T-cell (primary cell): ENCODE measurements at regions not wholly inside any gene's neighbourhood (a gene's known extent, or its start where the extent isn't known, plus 50 kb on each side); places are given as distances from the start of the nearest gene placed in this dataset.

Experiments
- ATAC-seq, 4 experiments: fragments of 200-7000 bp in 3 of 4; fragments of 150-1000 bp in 1 of 4; cut with Tn5 transposase; replicated peaks in 1 of 4; 1 replicate in 3 of 4; 2 replicates in 1 of 4; pipeline ENCODE4 v1.10.0; 2021; ENCODE audit warnings: moderate library complexity in 3 of 4, mild to moderate bottlenecking in 2 of 4, moderate number of reproducible peaks in 1 of 4
- CTCF ChIA-PET, 2 donors: fragments of 300-600 bp; sonication (Branson Sonifier 250); formaldehyde crosslinking; loops; one replicate each; lab custom pipeline; 2022; ENCODE audit warnings: antibody characterized with exemption in 2 of 2; lab: Charles Lee
- POLR2A ChIA-PET, 2 donors: fragments of 300-600 bp; sonication (Branson Sonifier 250); formaldehyde crosslinking; loops; one replicate each; lab custom pipeline; 2022; ENCODE audit warnings: antibody characterized with exemption in 2 of 2; lab: Charles Lee
- DNase-seq, 35 experiments: peaks; one replicate each; pipeline versions ENCODE4 v3.0.0 to v3.0.0-alpha.2; 2013 to 2023
- H3K27ac ChIP-seq: one replicate; pipeline ENCODE4 v1.5.1; 2013; ENCODE audit warnings: low read length
- H3K27me3 ChIP-seq, 2 experiments: replicated peaks in 1 of 2; 1 replicate in 1 of 2; 2 replicates in 1 of 2; pipeline versions ENCODE4 v1.6.1 to v1.7.0; 2013; ENCODE audit warnings: low read length in 1 of 2, mixed read lengths in 1 of 2; ENCODE audit not compliant: control insufficient read depth in 2 of 2, insufficient read depth in 2 of 2; ENCODE audit errors: extremely low read depth in 1 of 2
- H3K36me3 ChIP-seq, 2 donors: 1 replicate in 1 of 2; 2 replicates in 1 of 2; pipeline versions ENCODE4 v1.6.1 to v1.7.0; 2013; ENCODE audit warnings: low read length in 1 of 2; ENCODE audit not compliant: control insufficient read depth in 2 of 2, insufficient read depth in 1 of 2; ENCODE audit errors: extremely low read depth in 1 of 2
- H3K4me1 ChIP-seq, 2 experiments: 1 replicate in 1 of 2; 2 replicates in 1 of 2; pipeline versions ENCODE4 v1.6.1 to v1.7.0; 2013; ENCODE audit warnings: low read length in 2 of 2, mixed read lengths in 1 of 2; ENCODE audit not compliant: insufficient read depth in 2 of 2, control insufficient read depth in 1 of 2; ENCODE audit errors: extremely low read depth in 1 of 2
- H3K4me3 ChIP-seq, 2 donors: 1 replicate in 1 of 2; 2 replicates in 1 of 2; pipeline versions ENCODE4 v1.5.1 to v1.7.0; 2013; ENCODE audit warnings: mild to moderate bottlenecking in 2 of 2, low read length in 1 of 2, moderate library complexity in 1 of 2; ENCODE audit not compliant: control insufficient read depth in 1 of 2; ENCODE audit errors: extremely low read depth in 1 of 2
- H3K9me3 ChIP-seq: 2 replicates; pipeline ENCODE4 v1.7.0; 2013
- H3K27ac Mint-ChIP-seq, 2 donors: one replicate each; pipeline ENCODE4 v1.8.0; 2020 to 2021; ENCODE audit warnings: mild to moderate bottlenecking in 2 of 2, mixed read lengths in 2 of 2
- H3K27me3 Mint-ChIP-seq, 2 donors: one replicate each; pipeline ENCODE4 v1.8.0; 2021 to 2022; ENCODE audit warnings: mixed read lengths in 2 of 2
- H3K36me3 Mint-ChIP-seq: one replicate; pipeline ENCODE4 v1.8.0; 2021; ENCODE audit warnings: mixed read lengths
- H3K4me1 Mint-ChIP-seq, 3 donors: one replicate each; pipeline ENCODE4 v1.8.0; 2020 to 2022; ENCODE audit warnings: mixed read lengths in 3 of 3, mild to moderate bottlenecking in 1 of 3
- H3K4me3 Mint-ChIP-seq, 3 donors: one replicate each; pipeline ENCODE4 v1.8.0; 2020 to 2022; ENCODE audit warnings: mild to moderate bottlenecking in 3 of 3, mixed read lengths in 3 of 3, moderate library complexity in 3 of 3
- H3K9me3 Mint-ChIP-seq, 3 donors: one replicate each; pipeline ENCODE4 v1.8.0; 2020 to 2022; ENCODE audit warnings: mixed read lengths in 3 of 3
- WGBS: methylation state at CpG from one replicate; pipeline ENCODE4 v1.1.5; 2013; ENCODE audit warnings: missing lambda C conversion rate; ENCODE audit not compliant: insufficient coverage; 5-methylcytosine and 5-hydroxymethylcytosine counted together

- Histone ChIP-seq H3K27me3 (peaks cover 3 to 61% of the 10 kb centered on the region in 2 experiments), H3K4me1 (no peaks in the 10 kb centered on the region), H3K27ac (no peak overlapping the region), H3K9me3 (no peaks in the 10 kb centered on the region), H3K4me3 (no peak overlapping the region), H3K36me3 (no peaks in the 10 kb centered on the region)
- ATAC-seq (no peak), DNase-seq (no peak)
- Mint-ChIP-seq H3K4me3 (no peak overlapping the region), H3K27ac (no peak overlapping the region), H3K4me1 (no peaks in the 10 kb centered on the region), H3K36me3 (no peaks in the 10 kb centered on the region), H3K27me3 (peaks cover 55 to 68% of the 10 kb centered on the region in 2 donors), H3K9me3 (no peaks in the 10 kb centered on the region)
- WGBS: 68% methylated on average over 5 of the region's 5 CpGs
- POLR2A ChIA-PET: no interaction called here
- CTCF ChIA-PET: no interaction called here
Measured at GRCh38 chr17:36817483-36818048, 119.7 kb upstream of the LHX1 start.

- Histone ChIP-seq H3K4me3 (no peak overlapping the region), H3K27me3 (peaks cover 3 to 55% of the 10 kb centered on the region in 2 experiments), H3K27ac (no peak overlapping the region), H3K4me1 (no peaks in the 10 kb centered on the region), H3K9me3 (no peaks in the 10 kb centered on the region), H3K36me3 (no peaks in the 10 kb centered on the region)
- H3K4me1 Mint-ChIP-seq: no peaks in the 10 kb centered on the region
- H3K4me3 Mint-ChIP-seq: no peak overlapping the region
- ChIA-PET CTCF (no interaction called here), POLR2A (no interaction called here)
- DNase-seq: no peak
- H3K36me3 Mint-ChIP-seq: no peaks in the 10 kb centered on the region
- no peaks in the 10 kb centered on the region for H3K9me3 Mint-ChIP-seq
- no peak for ATAC-seq
- no peak overlapping the region for H3K27ac Mint-ChIP-seq
- peaks cover 48 to 62% of the 10 kb centered on the region in 2 donors for H3K27me3 Mint-ChIP-seq
- WGBS: 75% methylated on average over 3 of the region's 9 CpGs
Measured at GRCh38 chr17:36818134-36818825, 119.0 kb upstream of the LHX1 start.

DNA sequence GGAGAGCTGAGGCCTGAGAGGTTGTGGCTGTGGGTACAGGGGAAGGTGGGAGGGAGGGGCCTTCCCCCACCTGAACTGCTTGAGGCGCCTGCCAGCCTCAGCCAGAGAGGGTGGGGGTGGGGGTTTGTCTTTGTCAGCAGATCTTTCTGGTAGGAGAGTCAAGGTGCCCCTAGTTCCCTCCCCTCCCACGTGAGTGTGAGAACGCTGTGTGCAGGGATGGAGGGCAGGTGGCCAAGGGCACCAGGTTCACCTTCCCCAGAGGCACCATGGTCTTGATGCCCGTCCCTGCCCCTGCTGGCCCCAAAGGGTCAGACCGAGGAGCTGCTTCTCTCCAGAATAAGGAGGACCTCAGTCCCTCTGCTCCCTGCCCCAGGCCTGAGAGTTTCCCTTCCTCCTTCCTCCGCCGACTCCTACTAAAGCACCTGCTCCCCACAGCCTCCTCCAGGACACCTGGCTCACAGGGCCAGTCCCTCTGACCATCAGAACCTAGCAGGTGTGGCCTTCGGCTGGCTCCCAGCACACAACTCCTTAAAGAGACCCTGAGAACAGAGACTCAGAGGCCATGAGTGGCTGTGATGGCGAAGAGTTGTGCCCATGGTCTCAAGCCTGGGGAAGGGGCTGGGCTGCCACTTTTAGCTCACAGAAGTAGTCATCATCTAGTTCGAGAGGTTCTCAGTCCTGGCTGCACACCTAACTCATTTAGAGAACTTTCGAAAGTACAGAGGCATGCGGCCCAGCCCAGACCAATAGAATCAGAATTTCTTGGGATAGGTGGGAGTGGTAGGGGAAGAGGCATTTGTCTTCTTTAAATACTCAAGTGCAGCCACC, 113.2 kb upstream of the LHX1 start:
- no peak for ATAC-seq
- 80% methylated on average over 5 of the region's 12 CpGs for WGBS
- H3K27ac ChIP-seq: no peak overlapping the region
- Mint-ChIP-seq H3K9me3 (no peaks in the 10 kb centered on the region), H3K27ac (no peak overlapping the region), H3K4me3 (no peak overlapping the region), H3K36me3 (no peaks in the 10 kb centered on the region), H3K27me3 (peaks cover 37 to 68% of the 10 kb centered on the region in 2 donors), H3K4me1 (no peaks in the 10 kb centered on the region)
- no peak overlapping the region for H3K4me3 ChIP-seq
- peaks cover 3 to 55% of the 10 kb centered on the region in 2 experiments for H3K27me3 ChIP-seq
- CTCF ChIA-PET: no interaction called here
- H3K9me3 ChIP-seq: no peaks in the 10 kb centered on the region
- POLR2A ChIA-PET: no interaction called here
- no peak for DNase-seq
- no peaks in the 10 kb centered on the region for H3K36me3 ChIP-seq
- H3K4me1 ChIP-seq: no peaks in the 10 kb centered on the region

DNA sequence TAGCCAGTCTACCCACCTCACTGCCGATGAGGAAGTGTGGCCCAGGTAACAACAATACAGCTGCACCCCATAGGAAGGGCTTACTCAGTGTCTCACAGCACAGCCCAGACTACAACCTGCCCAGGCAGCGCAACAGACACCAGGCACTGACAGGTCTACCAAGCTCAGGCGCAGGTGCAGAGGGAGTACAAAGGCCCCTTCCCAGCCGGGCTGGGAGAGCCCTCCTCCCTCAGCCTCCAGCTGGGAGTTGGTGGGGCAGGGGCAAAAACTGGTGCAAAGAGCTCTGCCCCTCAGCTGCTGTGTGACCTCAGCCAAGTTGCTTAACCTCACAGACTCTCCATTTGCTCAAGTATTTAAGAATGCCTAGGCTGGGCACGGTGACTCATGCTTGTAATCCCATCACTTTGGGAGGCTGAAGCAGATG, 112.6 kb upstream of the LHX1 start:
- Mint-ChIP-seq H3K9me3 (no peaks in the 10 kb centered on the region), H3K4me3 (no peak overlapping the region), H3K36me3 (no peaks in the 10 kb centered on the region), H3K27me3 (peaks cover 37 to 62% of the 10 kb centered on the region in 2 donors), H3K4me1 (no peaks in the 10 kb centered on the region), H3K27ac (no peak overlapping the region)
- Histone ChIP-seq H3K9me3 (no peaks in the 10 kb centered on the region), H3K27me3 (peaks cover 0 to 52% of the 10 kb centered on the region in 2 experiments), H3K36me3 (no peaks in the 10 kb centered on the region), H3K4me1 (no peaks in the 10 kb centered on the region), H3K4me3 (no peak overlapping the region), H3K27ac (no peak overlapping the region)
- WGBS: 90% methylated on average over 2 of the region's 5 CpGs
- no peak for ATAC-seq
- ChIA-PET POLR2A (no interaction called here), CTCF (no interaction called here)
- DNase-seq: no peak

- CTCF ChIA-PET: no interaction called here
Measured at GRCh38 chr17:36825113-36825512, 112.2 kb upstream of the LHX1 start.

GRCh38 chr17:36825521-36825920, 111.8 kb upstream of the LHX1 start:
- POLR2A ChIA-PET: no interaction called here
- Histone ChIP-seq H3K9me3 (no peaks in the 10 kb centered on the region), H3K4me1 (no peaks in the 10 kb centered on the region), H3K27ac (no peak overlapping the region), H3K36me3 (no peaks in the 10 kb centered on the region), H3K4me3 (no peak overlapping the region), H3K27me3 (peaks cover 0 to 51% of the 10 kb centered on the region in 2 experiments)
- Mint-ChIP-seq H3K36me3 (no peaks in the 10 kb centered on the region), H3K4me1 (no peaks in the 10 kb centered on the region), H3K4me3 (no peak overlapping the region), H3K9me3 (no peaks in the 10 kb centered on the region), H3K27me3 (peaks cover 37 to 59% of the 10 kb centered on the region in 2 donors), H3K27ac (no peak overlapping the region)
- WGBS: 75% methylated on average over 5 of the region's 8 CpGs
- CTCF ChIA-PET: no interaction called here
- ATAC-seq: no peak
- no peak for DNase-seq

More at GRCh38 chr17:36825113-36825512, 112.2 kb upstream of the LHX1 start:
- H3K27ac ChIP-seq: no peak overlapping the region
- ATAC-seq: no peak
- no peaks in the 10 kb centered on the region for H3K4me1 ChIP-seq
- POLR2A ChIA-PET: no interaction called here
- no peaks in the 10 kb centered on the region for H3K36me3 ChIP-seq
- Mint-ChIP-seq H3K27ac (no peak overlapping the region), H3K4me3 (no peak overlapping the region), H3K36me3 (no peaks in the 10 kb centered on the region), H3K27me3 (peaks cover 37 to 60% of the 10 kb centered on the region in 2 donors), H3K9me3 (no peaks in the 10 kb centered on the region), H3K4me1 (no peaks in the 10 kb centered on the region)
- no peak for DNase-seq
- 100% methylated on average over 1 of the region's 2 CpGs for WGBS
- H3K9me3 ChIP-seq: no peaks in the 10 kb centered on the region
- H3K4me3 ChIP-seq: no peak overlapping the region
- H3K27me3 ChIP-seq: peaks cover 0 to 52% of the 10 kb centered on the region in 2 experiments
